ENCODE measurements at regions not wholly inside any gene's neighbourhood (a gene's known extent, or its start where the extent isn't known, plus 50 kb on each side); places are given as distances from the start of the nearest gene placed in this dataset.

GRCh38 chr5:126106029-126106428 lies 317.2 kb upstream of the GRAMD2B start:
- Histone ChIP-seq H3K27ac (ENCODE audit: low read length) (no peak overlapping the region), H3K27me3 (ENCODE audit: control insufficient read depth in 1 of 2, insufficient read depth in 2 of 2, low read length in 2 of 2) (no peaks in the 10 kb centered on the region), H3K9me3 (ENCODE audit: control insufficient read depth in 2 of 2, low read length in 2 of 2) (no peaks in the 10 kb centered on the region), H3K36me3 (ENCODE audit: control insufficient read depth in 2 of 2, insufficient read depth in 2 of 2, low read length in 2 of 2) (no peaks in the 10 kb centered on the region), H3K4me1 (ENCODE audit: control insufficient read depth, insufficient read depth, low read length) (no peaks in the 10 kb centered on the region), H3K4me3 (ENCODE audit: low read length in 2 of 2) (no peak overlapping the region), H3K9ac (ENCODE audit: low read length in 2 of 2) (no peak overlapping the region)

- Histone ChIP-seq H3K27me3 (ENCODE audit: control insufficient read depth in 1 of 2, insufficient read depth in 2 of 2, low read length in 2 of 2) (no peaks in the 10 kb centered on the region), H3K4me3 (ENCODE audit: low read length in 2 of 2) (no peak overlapping the region), H3K36me3 (ENCODE audit: control insufficient read depth in 2 of 2, insufficient read depth in 2 of 2, low read length in 2 of 2) (no peaks in the 10 kb centered on the region), H3K27ac (ENCODE audit: low read length) (no peak overlapping the region), H3K9ac (ENCODE audit: low read length in 2 of 2) (no peak overlapping the region), H3K9me3 (ENCODE audit: control insufficient read depth in 2 of 2, low read length in 2 of 2) (peaks cover 0 to 2% of the 10 kb centered on the region in 2 donors), H3K4me1 (ENCODE audit: control insufficient read depth, insufficient read depth, low read length) (no peaks in the 10 kb centered on the region)
Observed at GRCh38 chr5:126107381-126107780, 315.8 kb upstream of the GRAMD2B start.

- peaks cover 0 to 2% of the 10 kb centered on the region in 2 donors for H3K9me3 ChIP-seq (ENCODE audit: control insufficient read depth in 2 of 2, low read length in 2 of 2)
- no peak overlapping the region for H3K4me3 ChIP-seq (ENCODE audit: low read length in 2 of 2)
- no peaks in the 10 kb centered on the region for H3K27me3 ChIP-seq (ENCODE audit: control insufficient read depth in 1 of 2, insufficient read depth in 2 of 2, low read length in 2 of 2)
- H3K9ac ChIP-seq (ENCODE audit: low read length in 2 of 2): no peak overlapping the region
- H3K27ac ChIP-seq (ENCODE audit: low read length): no peak overlapping the region
- H3K36me3 ChIP-seq (ENCODE audit: control insufficient read depth in 2 of 2, insufficient read depth in 2 of 2, low read length in 2 of 2): no peaks in the 10 kb centered on the region
- no peaks in the 10 kb centered on the region for H3K4me1 ChIP-seq (ENCODE audit: control insufficient read depth, insufficient read depth, low read length)
Observed at GRCh38 chr5:126108470-126108869, 314.7 kb upstream of the GRAMD2B start.

- peaks cover 0 to 2% of the 10 kb centered on the region in 2 donors for H3K9me3 ChIP-seq (ENCODE audit: control insufficient read depth in 2 of 2, low read length in 2 of 2)
- no peaks in the 10 kb centered on the region for H3K4me1 ChIP-seq (ENCODE audit: control insufficient read depth, insufficient read depth, low read length)
- H3K4me3 ChIP-seq (ENCODE audit: low read length in 2 of 2): no peak overlapping the region
- H3K27me3 ChIP-seq (ENCODE audit: control insufficient read depth in 1 of 2, insufficient read depth in 2 of 2, low read length in 2 of 2): no peaks in the 10 kb centered on the region
- no peak overlapping the region for H3K27ac ChIP-seq (ENCODE audit: low read length)
- no peak overlapping the region for H3K9ac ChIP-seq (ENCODE audit: low read length in 2 of 2)
- H3K36me3 ChIP-seq (ENCODE audit: control insufficient read depth in 2 of 2, insufficient read depth in 2 of 2, low read length in 2 of 2): no peaks in the 10 kb centered on the region
Observed at GRCh38 chr5:126115059-126115629, 308.1 kb upstream of the GRAMD2B start.

DNA sequence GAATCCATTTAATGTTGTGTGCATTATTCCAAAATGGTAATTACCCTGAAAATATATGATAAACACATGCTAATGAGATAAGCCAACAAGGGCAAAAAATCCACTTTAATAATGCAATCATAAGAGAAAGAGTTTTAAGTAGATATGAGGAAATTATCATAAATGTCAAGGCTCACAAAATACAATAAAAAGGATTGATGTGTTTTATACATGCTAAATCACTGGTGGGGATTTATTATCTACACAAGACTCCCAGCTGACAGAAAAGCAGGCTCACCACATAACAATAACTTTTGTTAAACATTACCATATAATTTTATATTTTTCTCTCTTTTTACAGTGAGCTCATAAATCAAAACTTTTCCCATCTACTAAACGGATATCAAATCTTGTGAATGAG lies 306.2 kb upstream of the GRAMD2B start:
- no peak overlapping the region for H3K9ac ChIP-seq (ENCODE audit: low read length in 2 of 2)
- no peak overlapping the region for H3K4me3 ChIP-seq (ENCODE audit: low read length in 2 of 2)
- H3K36me3 ChIP-seq (ENCODE audit: control insufficient read depth in 2 of 2, insufficient read depth in 2 of 2, low read length in 2 of 2): no peaks in the 10 kb centered on the region
- no peak overlapping the region for H3K27ac ChIP-seq (ENCODE audit: low read length)
- no peaks in the 10 kb centered on the region for H3K27me3 ChIP-seq (ENCODE audit: control insufficient read depth in 1 of 2, insufficient read depth in 2 of 2, low read length in 2 of 2)
- H3K4me1 ChIP-seq (ENCODE audit: control insufficient read depth, insufficient read depth, low read length): no peaks in the 10 kb centered on the region
- peaks cover 0 to 1% of the 10 kb centered on the region in 2 donors for H3K9me3 ChIP-seq (ENCODE audit: control insufficient read depth in 2 of 2, low read length in 2 of 2)

DNA sequence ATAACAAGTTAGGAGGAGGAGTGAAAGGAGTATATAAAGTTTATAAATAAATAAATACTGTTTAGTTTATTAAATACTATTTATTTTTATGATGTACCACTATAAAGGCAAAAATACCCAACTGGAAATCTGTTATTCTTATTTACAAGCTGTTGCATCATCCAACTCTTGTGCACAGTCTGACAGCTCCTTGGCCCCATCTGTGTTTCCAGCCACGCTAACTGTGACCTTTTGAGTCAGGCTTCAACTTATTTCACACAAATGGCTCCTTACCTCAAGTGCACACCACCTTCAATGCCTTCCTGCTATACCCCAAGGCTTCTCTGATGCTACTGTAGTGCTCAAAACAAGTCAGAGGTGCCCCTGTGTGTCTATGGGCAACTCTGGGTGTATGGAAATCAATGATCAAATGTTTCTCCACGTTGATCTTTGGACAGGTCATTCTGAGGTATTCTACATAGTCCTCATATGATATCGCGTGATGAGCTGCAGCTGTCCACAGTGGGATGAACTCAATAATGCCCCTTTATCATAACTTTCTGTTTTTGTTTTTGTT lies 303.2 kb upstream of the GRAMD2B start:
- no peak overlapping the region for H3K4me3 ChIP-seq (ENCODE audit: low read length in 2 of 2)
- no peak overlapping the region for H3K9ac ChIP-seq (ENCODE audit: low read length in 2 of 2)
- H3K27me3 ChIP-seq (ENCODE audit: control insufficient read depth in 1 of 2, insufficient read depth in 2 of 2, low read length in 2 of 2): no peaks in the 10 kb centered on the region
- H3K36me3 ChIP-seq (ENCODE audit: control insufficient read depth in 2 of 2, insufficient read depth in 2 of 2, low read length in 2 of 2): no peaks in the 10 kb centered on the region
- no peak overlapping the region for H3K27ac ChIP-seq (ENCODE audit: low read length)
- no peaks in the 10 kb centered on the region for H3K4me1 ChIP-seq (ENCODE audit: control insufficient read depth, insufficient read depth, low read length)
- no peaks in the 10 kb centered on the region for H3K9me3 ChIP-seq (ENCODE audit: control insufficient read depth in 2 of 2, low read length in 2 of 2)

GRCh38 chr5:126120939-126121338 lies 302.3 kb upstream of the GRAMD2B start:
- Histone ChIP-seq H3K9me3 (ENCODE audit: control insufficient read depth in 2 of 2, low read length in 2 of 2) (no peaks in the 10 kb centered on the region), H3K27me3 (ENCODE audit: control insufficient read depth in 1 of 2, insufficient read depth in 2 of 2, low read length in 2 of 2) (no peaks in the 10 kb centered on the region), H3K4me1 (ENCODE audit: control insufficient read depth, insufficient read depth, low read length) (no peaks in the 10 kb centered on the region), H3K27ac (ENCODE audit: low read length) (no peak overlapping the region), H3K9ac (ENCODE audit: low read length in 2 of 2) (no peak overlapping the region), H3K36me3 (ENCODE audit: control insufficient read depth in 2 of 2, insufficient read depth in 2 of 2, low read length in 2 of 2) (no peaks in the 10 kb centered on the region), H3K4me3 (ENCODE audit: low read length in 2 of 2) (no peak overlapping the region)

GRCh38 chr5:126122942-126123341 lies 300.3 kb upstream of the GRAMD2B start:
- Histone ChIP-seq H3K36me3 (ENCODE audit: control insufficient read depth in 2 of 2, insufficient read depth in 2 of 2, low read length in 2 of 2) (no peaks in the 10 kb centered on the region), H3K4me1 (ENCODE audit: control insufficient read depth, insufficient read depth, low read length) (no peaks in the 10 kb centered on the region), H3K9me3 (ENCODE audit: control insufficient read depth in 2 of 2, low read length in 2 of 2) (no peaks in the 10 kb centered on the region), H3K27me3 (ENCODE audit: control insufficient read depth in 1 of 2, insufficient read depth in 2 of 2, low read length in 2 of 2) (no peaks in the 10 kb centered on the region), H3K27ac (ENCODE audit: low read length) (no peak overlapping the region), H3K9ac (ENCODE audit: low read length in 2 of 2) (no peak overlapping the region), H3K4me3 (ENCODE audit: low read length in 2 of 2) (no peak overlapping the region)

GRCh38 chr5:126124706-126125345 lies 298.4 kb upstream of the GRAMD2B start:
- H3K4me3 ChIP-seq (ENCODE audit: low read length in 2 of 2): no peak overlapping the region
- H3K4me1 ChIP-seq (ENCODE audit: control insufficient read depth, insufficient read depth, low read length): no peaks in the 10 kb centered on the region
- H3K27ac ChIP-seq (ENCODE audit: low read length): no peak overlapping the region
- no peaks in the 10 kb centered on the region for H3K27me3 ChIP-seq (ENCODE audit: control insufficient read depth in 1 of 2, insufficient read depth in 2 of 2, low read length in 2 of 2)
- H3K9ac ChIP-seq (ENCODE audit: low read length in 2 of 2): no peak overlapping the region
- H3K36me3 ChIP-seq (ENCODE audit: control insufficient read depth in 2 of 2, insufficient read depth in 2 of 2, low read length in 2 of 2): no peaks in the 10 kb centered on the region
- no peaks in the 10 kb centered on the region for H3K9me3 ChIP-seq (ENCODE audit: control insufficient read depth in 2 of 2, low read length in 2 of 2)

DNA sequence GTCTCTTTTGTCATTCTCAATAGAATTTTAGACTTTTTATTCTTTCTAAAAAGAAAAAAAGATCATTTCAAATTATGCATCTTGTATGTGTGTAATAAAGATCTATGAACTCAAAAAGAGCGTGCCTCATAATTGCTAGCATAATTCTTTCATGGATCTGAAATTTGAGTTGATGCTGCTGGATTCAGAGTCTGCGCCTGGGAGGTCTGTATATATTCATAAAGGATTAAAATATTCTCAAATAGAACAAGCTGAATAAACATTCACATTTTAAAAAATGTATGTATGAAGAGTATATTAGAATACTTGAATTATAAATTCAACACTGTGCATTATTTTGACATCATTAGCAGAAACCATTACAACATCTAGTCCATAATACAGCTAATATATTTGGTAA lies 297.8 kb upstream of the GRAMD2B start:
- H3K27ac ChIP-seq (ENCODE audit: low read length): no peak overlapping the region
- H3K36me3 ChIP-seq (ENCODE audit: control insufficient read depth in 2 of 2, insufficient read depth in 2 of 2, low read length in 2 of 2): no peaks in the 10 kb centered on the region
- H3K4me3 ChIP-seq (ENCODE audit: low read length in 2 of 2): no peak overlapping the region
- no peaks in the 10 kb centered on the region for H3K4me1 ChIP-seq (ENCODE audit: control insufficient read depth, insufficient read depth, low read length)
- H3K27me3 ChIP-seq (ENCODE audit: control insufficient read depth in 1 of 2, insufficient read depth in 2 of 2, low read length in 2 of 2): no peaks in the 10 kb centered on the region
- H3K9ac ChIP-seq (ENCODE audit: low read length in 2 of 2): no peak overlapping the region
- no peaks in the 10 kb centered on the region for H3K9me3 ChIP-seq (ENCODE audit: control insufficient read depth in 2 of 2, low read length in 2 of 2)

DNA sequence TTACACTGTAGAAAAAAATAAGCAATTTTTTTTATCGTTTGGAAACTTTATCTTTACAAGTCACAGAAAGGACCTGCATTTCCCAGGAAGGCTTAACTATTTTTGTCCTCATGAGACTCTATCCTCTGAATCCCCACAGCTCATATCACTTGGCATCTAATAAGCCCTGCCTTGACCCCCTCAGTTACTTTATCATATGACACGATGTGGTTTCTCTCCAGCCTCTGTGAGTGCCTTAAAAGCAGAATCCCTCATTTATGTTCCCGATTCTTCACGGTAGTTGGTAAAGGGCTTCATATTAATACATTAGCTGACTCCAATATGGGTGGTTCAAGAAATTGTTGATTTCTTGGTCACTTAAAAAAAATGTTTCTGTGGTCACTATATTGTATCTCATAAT lies 296.6 kb upstream of the GRAMD2B start:
- Histone ChIP-seq H3K27ac (ENCODE audit: low read length) (no peak overlapping the region), H3K27me3 (ENCODE audit: control insufficient read depth in 1 of 2, insufficient read depth in 2 of 2, low read length in 2 of 2) (no peaks in the 10 kb centered on the region), H3K4me1 (ENCODE audit: control insufficient read depth, insufficient read depth, low read length) (no peaks in the 10 kb centered on the region), H3K9ac (ENCODE audit: low read length in 2 of 2) (no peak overlapping the region), H3K4me3 (ENCODE audit: low read length in 2 of 2) (no peak overlapping the region), H3K9me3 (ENCODE audit: control insufficient read depth in 2 of 2, low read length in 2 of 2) (no peaks in the 10 kb centered on the region), H3K36me3 (ENCODE audit: control insufficient read depth in 2 of 2, insufficient read depth in 2 of 2, low read length in 2 of 2) (no peaks in the 10 kb centered on the region)

Measured in stomach smooth muscle (tissue), 2 donors.